ENCODE measurements at regions not wholly inside any gene's neighbourhood (a gene's known extent, or its start where the extent isn't known, plus 50 kb on each side); places are given as distances from the start of the nearest gene placed in this dataset.

DNA sequence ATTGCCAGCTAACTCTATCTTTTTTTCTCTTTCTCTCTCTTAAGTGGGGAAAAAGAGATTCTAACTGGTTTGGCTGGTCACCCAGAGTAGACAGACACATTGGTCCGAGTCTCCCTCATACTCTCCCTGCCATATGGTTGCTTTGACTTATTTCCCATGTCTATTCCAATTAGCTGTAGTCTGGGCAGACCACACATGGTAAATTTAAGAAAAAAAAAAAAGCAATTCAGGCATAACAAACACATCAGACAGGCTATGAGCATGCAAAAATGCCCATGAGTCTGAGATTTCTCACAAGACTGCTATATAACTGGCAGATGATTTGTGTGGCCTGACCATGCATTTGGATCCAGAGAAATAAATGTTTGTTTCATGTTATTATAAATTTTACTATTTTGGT, 110.2 kb upstream of the FGF10 start:
- no peak overlapping the region for H3K27ac Mint-ChIP-seq
- DNase-seq (ENCODE audit: extremely low spot score, unreplicated experiment), result no peak
- H3K4me1 Mint-ChIP-seq (ENCODE audit: unreplicated experiment), result no peaks in the 10 kb centered on the region
- H3K27me3 Mint-ChIP-seq, result no peaks in the 10 kb centered on the region
- no peaks in the 10 kb centered on the region for H3K36me3 Mint-ChIP-seq
- H3K9me3 Mint-ChIP-seq, result no peaks in the 10 kb centered on the region
- TF ChIP-seq, protein P1, sequence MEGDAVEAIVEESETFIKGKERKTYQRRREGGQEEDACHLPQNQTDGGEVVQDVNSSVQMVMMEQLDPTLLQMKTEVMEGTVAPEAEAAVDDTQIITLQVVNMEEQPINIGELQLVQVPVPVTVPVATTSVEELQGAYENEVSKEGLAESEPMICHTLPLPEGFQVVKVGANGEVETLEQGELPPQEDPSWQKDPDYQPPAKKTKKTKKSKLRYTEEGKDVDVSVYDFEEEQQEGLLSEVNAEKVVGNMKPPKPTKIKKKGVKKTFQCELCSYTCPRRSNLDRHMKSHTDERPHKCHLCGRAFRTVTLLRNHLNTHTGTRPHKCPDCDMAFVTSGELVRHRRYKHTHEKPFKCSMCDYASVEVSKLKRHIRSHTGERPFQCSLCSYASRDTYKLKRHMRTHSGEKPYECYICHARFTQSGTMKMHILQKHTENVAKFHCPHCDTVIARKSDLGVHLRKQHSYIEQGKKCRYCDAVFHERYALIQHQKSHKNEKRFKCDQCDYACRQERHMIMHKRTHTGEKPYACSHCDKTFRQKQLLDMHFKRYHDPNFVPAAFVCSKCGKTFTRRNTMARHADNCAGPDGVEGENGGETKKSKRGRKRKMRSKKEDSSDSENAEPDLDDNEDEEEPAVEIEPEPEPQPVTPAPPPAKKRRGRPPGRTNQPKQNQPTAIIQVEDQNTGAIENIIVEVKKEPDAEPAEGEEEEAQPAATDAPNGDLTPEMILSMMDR (conservative IDR thresholded peaks at IDR 0.05), result no peak
- H3K4me3 Mint-ChIP-seq, result no peak overlapping the region

DNA sequence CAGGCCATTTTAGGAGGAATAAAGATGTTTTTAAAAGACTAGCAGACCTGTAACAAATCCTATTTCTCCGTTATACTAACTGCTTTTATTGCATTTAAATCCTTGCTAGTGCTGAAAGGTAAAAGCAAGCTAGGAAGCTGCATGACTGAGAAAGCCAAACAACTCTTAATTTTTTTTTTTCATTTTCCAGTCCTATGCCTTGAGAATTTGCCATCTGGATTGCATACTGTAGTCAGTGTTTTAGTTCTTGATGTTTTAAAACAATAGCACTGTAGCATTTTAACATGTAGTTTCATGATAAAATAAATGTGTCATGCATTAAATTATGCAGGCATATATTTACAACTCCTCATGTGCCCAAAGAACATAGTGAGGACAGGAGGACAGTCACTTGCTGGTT, 108.4 kb upstream of the FGF10 start:
- DNase-seq (ENCODE audit: extremely low spot score, unreplicated experiment), result no peak
- TF ChIP-seq, protein P1 (conservative IDR thresholded peaks at IDR 0.05), result no peak
- Mint-ChIP-seq H3K27me3 (no peaks in the 10 kb centered on the region), H3K4me1 (ENCODE audit: unreplicated experiment) (no peaks in the 10 kb centered on the region), H3K9me3 (no peaks in the 10 kb centered on the region), H3K27ac (no peak overlapping the region), H3K36me3 (no peaks in the 10 kb centered on the region), H3K4me3 (no peak overlapping the region)

DNA sequence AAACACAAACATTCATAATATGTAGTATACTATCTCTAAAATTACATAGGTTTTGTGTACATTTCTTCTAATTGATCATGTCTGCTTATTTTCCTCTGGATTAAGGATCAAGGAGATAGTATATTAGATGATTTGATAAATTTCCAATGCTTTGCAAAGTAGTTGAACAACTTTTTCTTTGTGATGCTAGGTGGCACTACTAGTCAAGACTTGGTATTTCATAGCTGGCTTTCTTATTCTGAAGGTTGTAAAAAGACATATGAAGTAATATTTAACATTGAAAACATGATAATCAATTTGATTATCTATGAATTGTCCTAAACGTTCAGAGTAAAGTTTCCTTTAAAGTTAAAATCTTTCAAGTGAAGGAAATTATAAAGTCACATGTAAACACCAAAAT, 106.1 kb upstream of the FGF10 start:
- Mint-ChIP-seq H3K4me3 (no peak overlapping the region), H3K27me3 (no peaks in the 10 kb centered on the region), H3K27ac (no peak overlapping the region), H3K9me3 (no peaks in the 10 kb centered on the region), H3K36me3 (no peaks in the 10 kb centered on the region), H3K4me1 (ENCODE audit: unreplicated experiment) (no peaks in the 10 kb centered on the region)
- TF ChIP-seq, protein P1 (conservative IDR thresholded peaks at IDR 0.05), result no peak
- DNase-seq (ENCODE audit: extremely low spot score, unreplicated experiment), result no peak

DNA sequence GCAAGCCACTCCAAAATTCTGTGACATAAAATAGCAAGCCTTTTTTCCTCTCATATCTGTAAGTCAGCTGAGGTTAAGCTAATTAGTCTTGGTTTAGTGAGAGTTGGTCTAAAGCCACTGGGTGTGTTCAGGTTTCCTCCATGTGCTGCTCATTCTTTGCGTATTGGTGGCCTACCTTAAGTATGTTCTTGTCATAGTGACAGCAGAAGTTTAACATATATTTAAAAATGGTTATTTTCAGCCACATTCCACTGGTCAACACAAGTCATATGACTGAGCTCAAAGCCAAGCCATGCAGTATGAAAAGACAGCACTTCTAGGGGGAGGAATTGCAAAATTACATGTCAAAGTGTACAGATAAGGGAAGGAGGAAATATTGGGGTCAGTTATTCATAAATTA, 100.5 kb upstream of the FGF10 start:
- no peaks in the 10 kb centered on the region for H3K36me3 Mint-ChIP-seq
- DNase-seq (ENCODE audit: extremely low spot score, unreplicated experiment), result no peak
- TF ChIP-seq, protein P1 (conservative IDR thresholded peaks at IDR 0.05), result no peak
- H3K27ac Mint-ChIP-seq, result no peak overlapping the region
- H3K9me3 Mint-ChIP-seq, result no peaks in the 10 kb centered on the region
- no peak overlapping the region for H3K4me3 Mint-ChIP-seq
- H3K27me3 Mint-ChIP-seq, result no peaks in the 10 kb centered on the region
- H3K4me1 Mint-ChIP-seq (ENCODE audit: unreplicated experiment), result no peaks in the 10 kb centered on the region

DNA sequence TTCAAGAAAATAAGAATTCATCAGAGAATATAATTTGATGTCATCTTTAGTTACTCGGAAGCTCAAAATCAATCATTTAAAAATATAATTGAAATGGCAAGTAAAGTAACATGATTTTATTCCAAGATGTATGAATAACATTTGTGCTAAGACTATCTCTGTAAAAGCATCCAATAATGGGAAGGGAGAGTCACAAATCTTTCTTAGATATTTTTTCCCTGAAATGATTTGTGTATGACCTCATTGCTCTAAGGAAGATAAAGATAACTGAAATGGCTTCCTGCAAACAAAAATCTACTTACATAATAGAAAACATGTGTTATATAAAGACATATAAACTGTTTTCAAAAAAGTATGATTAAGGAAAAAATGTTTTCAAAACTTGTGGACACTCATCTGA, 97.4 kb upstream of the FGF10 start:
- H3K27ac Mint-ChIP-seq, result no peak overlapping the region
- H3K27me3 Mint-ChIP-seq, result no peaks in the 10 kb centered on the region
- DNase-seq (ENCODE audit: extremely low spot score, unreplicated experiment), result no peak
- no peaks in the 10 kb centered on the region for H3K4me1 Mint-ChIP-seq (ENCODE audit: unreplicated experiment)
- H3K9me3 Mint-ChIP-seq, result no peaks in the 10 kb centered on the region
- TF ChIP-seq, protein P1 (conservative IDR thresholded peaks at IDR 0.05), result no peak
- no peaks in the 10 kb centered on the region for H3K36me3 Mint-ChIP-seq
- no peak overlapping the region for H3K4me3 Mint-ChIP-seq

DNA sequence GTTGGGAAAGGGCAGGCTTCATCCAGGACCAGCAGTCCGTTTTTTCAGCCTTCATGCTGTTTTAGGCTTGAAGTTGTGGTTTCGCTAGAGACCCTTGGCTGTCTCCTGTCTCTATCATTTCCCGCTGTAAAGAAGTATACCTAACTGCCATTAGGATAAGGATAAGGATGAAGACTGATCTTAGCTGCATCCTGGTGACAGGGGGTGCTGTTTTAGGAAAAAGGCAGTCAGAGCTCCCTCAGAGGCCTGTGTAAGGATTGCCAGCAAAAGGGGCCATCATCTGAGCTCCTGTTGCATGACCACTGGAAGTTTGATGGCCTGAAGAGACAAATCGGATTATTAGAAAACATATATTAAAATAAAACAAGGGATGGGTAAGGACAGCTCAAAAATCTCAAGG, 64.8 kb upstream of the FGF10 start:
- H3K4me1 Mint-ChIP-seq (ENCODE audit: unreplicated experiment), result no peaks in the 10 kb centered on the region
- DNase-seq (ENCODE audit: extremely low spot score, unreplicated experiment), result no peak
- TF ChIP-seq, protein P1 (conservative IDR thresholded peaks at IDR 0.05), result no peak

More for the DNA sequence above, 64.8 kb upstream of the FGF10 start:
- H3K36me3 Mint-ChIP-seq, result no peaks in the 10 kb centered on the region
- H3K4me3 Mint-ChIP-seq, result no peak overlapping the region
- H3K27me3 Mint-ChIP-seq, result no peaks in the 10 kb centered on the region
- no peak overlapping the region for H3K27ac Mint-ChIP-seq
- peaks cover 4% of the 10 kb centered on the region for H3K9me3 Mint-ChIP-seq

Data from type B pancreatic cell (in vitro differentiated cells).